NCI-H524 treated with DMSO at 0.1 percent for 48 hours (cell line): ENCODE measurements at regions not wholly inside any gene's neighbourhood (a gene's known extent, or its start where the extent isn't known, plus 50 kb on each side); places are given as distances from the start of the nearest gene placed in this dataset.
"Not testable (repeated sequence)": the region's sequence is repeated elsewhere in the genome, so short reads cannot be mapped to it uniquely, and the experiment has no call there.

Experiments
- DNase-seq: peaks from one replicate; lab custom pipeline; 2025; lab: John Stamatoyannopoulos, UW

- no peak for DNase-seq
These were observed 255.2 kb upstream of the SFSWAP start for GRCh38 chr12:131455581-131456110.

- no peak for DNase-seq
These were observed 254.4 kb upstream of the SFSWAP start for GRCh38 chr12:131456301-131457027.

- no peak for DNase-seq
These were observed 253.9 kb upstream of the SFSWAP start for GRCh38 chr12:131457028-131457310.

- no peak for DNase-seq
These were observed 253.4 kb upstream of the SFSWAP start for GRCh38 chr12:131457331-131458047.

- DNase-seq = no peak
These were observed 252.9 kb upstream of the SFSWAP start for GRCh38 chr12:131458048-131458374.

GRCh38 chr12:131458931-131459772 is 251.7 kb upstream of the SFSWAP start:
- DNase-seq = no peak

- no peak for DNase-seq
These were observed 251.0 kb upstream of the SFSWAP start for GRCh38 chr12:131459773-131460365.

- no peak for DNase-seq
These were observed 250.4 kb upstream of the SFSWAP start for GRCh38 chr12:131460520-131460919.

DNA sequence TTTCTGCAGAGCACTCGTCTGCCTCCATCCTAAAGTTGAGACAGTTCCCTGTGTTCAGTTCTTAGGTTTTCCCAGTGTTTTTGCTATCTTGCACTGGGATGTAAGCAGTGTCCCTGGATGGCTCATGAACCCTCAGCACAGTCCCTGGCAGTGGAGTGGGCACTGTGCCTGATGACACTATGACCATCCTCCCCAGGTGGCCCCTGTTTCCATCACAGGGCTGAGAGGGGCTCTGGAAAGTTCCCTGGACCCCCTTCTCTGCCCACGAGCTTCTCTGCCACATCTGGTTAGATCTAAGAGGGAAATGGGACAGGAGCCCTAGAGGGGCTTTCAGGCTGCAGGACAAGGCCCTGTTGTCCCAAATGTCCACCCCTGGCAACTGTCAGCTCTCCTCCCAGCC is 249.8 kb upstream of the SFSWAP start:
- DNase-seq = no peak

GRCh38 chr12:131463174-131463573 is 247.7 kb upstream of the SFSWAP start:
- DNase-seq = no peak

DNA sequence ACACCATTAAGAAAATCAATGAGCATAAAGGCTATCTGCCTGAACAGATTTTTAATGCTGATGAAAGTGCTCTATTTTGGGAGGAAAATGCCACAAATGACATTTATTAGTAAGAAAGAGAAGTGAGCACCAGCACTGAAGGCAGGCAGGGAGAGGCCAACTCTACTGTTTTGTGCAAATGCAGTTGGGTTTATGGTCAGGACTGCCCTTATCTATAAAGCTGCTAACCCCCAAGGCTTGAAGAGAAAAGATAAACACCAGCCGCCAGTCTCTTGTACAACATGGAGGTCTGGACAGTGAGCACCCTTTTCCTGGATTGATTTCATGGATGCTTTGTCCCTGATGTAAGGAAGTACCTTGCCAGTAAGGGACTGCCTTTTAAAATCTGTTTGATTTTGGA is 246.8 kb upstream of the SFSWAP start:
- no peak for DNase-seq

- no peak for DNase-seq
These were observed 244.6 kb upstream of the SFSWAP start for GRCh38 chr12:131466306-131466705.

GRCh38 chr12:131466932-131467331 is 244.0 kb upstream of the SFSWAP start:
- no peak for DNase-seq

GRCh38 chr12:131468206-131468605 is 242.7 kb upstream of the SFSWAP start:
- DNase-seq = no peak

- not testable (repeated sequence) for DNase-seq
These were observed 240.9 kb upstream of the SFSWAP start for GRCh38 chr12:131469945-131470344.

- no peak for DNase-seq
These were observed 239.5 kb upstream of the SFSWAP start for GRCh38 chr12:131471271-131471905.

DNA sequence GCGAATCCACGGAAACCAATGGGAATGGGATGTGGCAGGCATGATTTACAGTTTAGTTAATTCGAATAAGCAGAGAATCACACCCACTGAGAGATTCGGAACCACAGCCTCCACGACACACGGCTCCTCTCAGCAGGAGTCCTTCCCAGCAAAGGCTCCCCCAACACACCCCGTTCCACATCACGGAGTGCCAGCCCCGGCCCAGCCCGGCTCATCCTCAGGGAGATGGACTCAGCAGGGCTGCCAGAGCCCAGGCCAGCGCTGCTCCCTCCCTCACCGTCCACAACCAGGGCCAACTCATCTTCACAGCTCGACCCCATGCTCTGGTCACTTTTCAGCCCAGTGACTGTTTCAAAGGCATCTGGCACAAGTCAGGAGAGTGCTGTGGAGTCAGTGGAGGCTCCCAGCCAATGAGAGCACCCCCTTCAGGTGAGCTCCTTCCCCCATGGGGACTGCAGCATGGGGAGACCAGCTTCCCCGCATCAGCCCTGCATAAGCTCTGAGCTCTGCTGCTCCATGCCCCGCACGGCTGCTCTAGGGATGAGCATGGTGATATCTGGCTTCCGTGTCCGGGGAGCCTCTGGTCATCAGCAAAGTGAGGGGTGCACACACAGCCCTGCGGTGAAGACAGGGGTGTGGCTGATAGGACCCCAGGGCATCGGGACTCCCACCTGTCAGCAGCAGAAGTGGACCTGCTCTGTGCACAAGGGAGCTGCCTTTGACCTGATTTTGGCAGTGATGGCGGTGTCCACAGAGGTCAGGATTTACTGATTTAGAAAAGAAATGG is 238.8 kb upstream of the SFSWAP start:
- DNase-seq = no peak

GRCh38 chr12:131473261-131473660 is 237.6 kb upstream of the SFSWAP start:
- DNase-seq = no peak

DNA sequence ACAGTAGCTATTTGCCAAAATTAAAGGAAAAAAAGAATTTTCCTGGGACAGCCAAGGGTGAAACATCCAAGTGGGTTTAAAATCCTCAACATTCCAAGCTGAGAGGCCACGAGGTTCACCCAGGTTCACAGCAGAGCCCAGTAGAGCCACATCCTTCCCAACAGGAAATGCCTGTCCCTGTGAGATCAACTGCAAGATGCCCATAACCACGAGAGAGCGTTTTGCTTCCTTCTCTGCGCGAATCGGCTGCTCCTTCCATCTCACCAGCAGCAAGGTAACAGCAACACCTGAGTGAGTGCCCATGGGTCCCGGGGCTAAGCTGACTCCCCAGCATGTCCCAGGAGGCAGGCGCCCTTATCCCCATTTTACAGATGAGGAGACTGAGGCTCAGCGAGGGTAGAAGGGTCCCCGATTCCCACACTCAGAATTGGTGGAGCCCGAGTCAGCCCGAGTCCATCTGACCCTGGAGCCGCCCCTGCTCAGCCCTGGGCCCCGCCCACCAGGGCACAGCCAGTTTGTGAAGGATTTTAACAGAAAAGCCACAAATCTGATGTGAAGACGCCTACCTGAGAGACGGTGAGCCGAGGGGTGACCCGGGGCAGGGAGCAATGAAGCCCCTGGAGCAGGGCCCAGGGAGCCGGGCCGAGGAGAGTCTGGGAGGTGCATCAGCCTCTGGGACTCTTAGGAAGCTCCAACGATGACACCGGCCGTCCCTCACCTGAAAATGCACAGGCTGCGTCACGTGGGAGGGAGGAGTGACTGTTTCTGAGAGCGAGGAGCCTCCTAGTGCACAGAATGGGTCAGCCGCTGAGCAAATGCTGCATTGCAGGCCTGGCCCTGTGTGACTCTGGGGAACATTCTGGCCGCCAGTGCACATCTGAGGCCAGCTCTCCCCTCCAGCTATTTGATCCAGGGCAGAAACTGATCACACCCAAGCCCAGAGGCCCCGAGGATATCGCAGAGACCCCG is 236.9 kb upstream of the SFSWAP start:
- DNase-seq = no peak

- DNase-seq = not testable (repeated sequence)
These were observed 235.9 kb upstream of the SFSWAP start for GRCh38 chr12:131475012-131475411.
